ENCODE measurements at regions not wholly inside any gene's neighbourhood (a gene's known extent, or its start where the extent isn't known, plus 50 kb on each side); places are given as distances from the start of the nearest gene placed in this dataset.
A peak's percentile ranks its signal among the peaks of the same experiment; 100 is the strongest.

GRCh38 chr1:60280256-60280655 lies 206.7 kb upstream of the C1orf87 start:
- FAIRE-seq (no peak), DNase-seq (ENCODE audit: low read depth in 1 of 2, low spot score in 2 of 2) (no peak)
- no peak overlapping the region for H3K18ac ChIP-seq (ENCODE audit: extremely low read depth, low read length)
- H3K4ac ChIP-seq (replicated peaks; ENCODE audit: insufficient read length, low read depth, low read length) = no peak overlapping the region
- H3K4me3 ChIP-seq (ENCODE audit: extremely low read depth in 1 of 4, insufficient read depth in 2 of 4, low read depth in 3 of 4, low read length in 4 of 4) = no peak overlapping the region
- H3K4me1 ChIP-seq (replicated peaks in 1 of 4; ENCODE audit: control insufficient read depth in 3 of 4, insufficient read depth in 4 of 4, low read length in 3 of 4) = peaks cover 0 to 5% (median 0%) of the 10 kb centered on the region in 4 experiments; a peak in 2 of 7 replicates
- no peaks in the 10 kb centered on the region; a peak in 1 of 8 replicates for H3K36me3 ChIP-seq (ENCODE audit: control insufficient read depth in 2 of 4, insufficient read depth in 4 of 4, low read length in 3 of 4)
- H3K56ac ChIP-seq (replicated peaks; ENCODE audit: insufficient read length, low read depth, low read length) = no peak overlapping the region
- no peak overlapping the region for H4K8ac ChIP-seq (ENCODE audit: extremely low read depth, insufficient read depth, low read length)
- no peaks in the 10 kb centered on the region for H3K79me2 ChIP-seq (ENCODE audit: control insufficient read depth in 1 of 2, insufficient read depth in 2 of 2, low read length in 2 of 2)
- no peak overlapping the region for H2BK15ac ChIP-seq (ENCODE audit: low read length)
- no peaks in the 10 kb centered on the region for H3K79me1 ChIP-seq (ENCODE audit: low read depth, low read length)
- no peak overlapping the region for H3K23ac ChIP-seq (ENCODE audit: insufficient read length)
- H2AFZ ChIP-seq (ENCODE audit: low read length) = no peak overlapping the region
- H3K4me2 ChIP-seq (ENCODE audit: insufficient read depth in 1 of 2, low read depth in 2 of 2, low read length in 2 of 2) = no peak overlapping the region
- no peaks in the 10 kb centered on the region for H3K27me3 ChIP-seq (replicated peaks in 1 of 4; ENCODE audit: control insufficient read depth in 3 of 4, extremely low read depth in 1 of 4, insufficient read depth in 3 of 4, low read length in 3 of 4)
- H2BK120ac ChIP-seq (replicated peaks; ENCODE audit: low read depth, low read length) = peak overlapping the region; percentile 14
- WGBS, 2 experiments (ENCODE audit: extremely low coverage in 1 of 2, insufficient coverage in 1 of 2, insufficient read length in 1 of 2, insufficient replicate concordance in 2 of 2, low coverage in 1 of 2, low lambda C conversion rate in 2 of 2, missing lambda C conversion rate in 1 of 2) = 81% methylated on average over 3 of the region's 3 CpGs; no CpG with 5 or more reads in 1 of the 2 experiments
- H2BK5ac ChIP-seq (ENCODE audit: low read depth, low read length) = no peak overlapping the region
- no peak overlapping the region; the same call in 1 of the 2 replicates for H2BK12ac ChIP-seq (ENCODE audit: low read depth, low read length)
- H4K91ac ChIP-seq (replicated peaks; ENCODE audit: insufficient read length, low read length) = no peak overlapping the region
- no peak overlapping the region for H2AK5ac ChIP-seq (ENCODE audit: low read depth, low read length)
- no peak overlapping the region for H3K14ac ChIP-seq (ENCODE audit: insufficient read length)
- H3K9ac ChIP-seq (replicated peaks in 1 of 4; ENCODE audit: extremely low read depth in 1 of 4, low read depth in 3 of 4, low read length in 3 of 4) = no peak overlapping the region
- no peaks in the 10 kb centered on the region for H3K23me2 ChIP-seq (ENCODE audit: low read depth, low read length)
- no peak overlapping the region for H4K5ac ChIP-seq (ENCODE audit: insufficient read length, low read depth, low read length)
- ChIA-PET POLR2A (ENCODE audit: partially characterized antibody) (no interaction called here), CTCF (ENCODE audit: partially characterized antibody) (interaction anchor here (0.7 to 2.8 kb wide), 16 partner anchors 8 to 769 kb away, joined by 3 to 23 read pairs (median 8); no protein-coding TSS in a partner anchor)
- H3K27ac ChIP-seq (ENCODE audit: low read depth, low read length) = no peak overlapping the region
- no peaks in the 10 kb centered on the region for H3K9me3 ChIP-seq (ENCODE audit: insufficient read depth in 2 of 2, low read depth in 1 of 2, low read length in 1 of 2)
- no peak overlapping the region for H2BK20ac ChIP-seq (ENCODE audit: low read length)
- H4K20me1 ChIP-seq (replicated peaks in 1 of 2; ENCODE audit: control insufficient read depth in 1 of 2, insufficient read depth in 2 of 2, low read length in 2 of 2) = no peaks in the 10 kb centered on the region
- TF ChIP-seq SP1 (IDR thresholded peaks at IDR 0.05; ENCODE audit: low read depth, low read length) = no peak
- no peak for TF ChIP-seq KDM1A (IDR thresholded peaks at IDR 0.05; ENCODE audit: borderline replicate concordance, low read length)
- TF ChIP-seq EP300 (IDR thresholded peaks at IDR 0.05; ENCODE audit: borderline replicate concordance in 1 of 2, low read depth in 2 of 2, low read length in 2 of 2) = no peak
- TF ChIP-seq CREB1 (IDR thresholded peaks at IDR 0.05) = no peak
- TF ChIP-seq E2F6 (IDR thresholded peaks at IDR 0.05) = no peak
- TF ChIP-seq ZNF274 (IDR thresholded peaks at IDR 0.05; ENCODE audit: borderline replicate concordance, extremely low read depth, low read length) = no peak
- no peak for TF ChIP-seq RXRA (IDR thresholded peaks at IDR 0.05; ENCODE audit: insufficient read depth, low read depth, low read length)
- TF ChIP-seq TAF7 (optimal IDR thresholded peaks at IDR 0.05; ENCODE audit: borderline replicate concordance, low read depth, low read length) = no peak
- TF ChIP-seq ATF3 (IDR thresholded peaks at IDR 0.05; ENCODE audit: insufficient read depth, low read depth, low read length) = no peak
- TF ChIP-seq RFX5 (IDR thresholded peaks at IDR 0.05; ENCODE audit: borderline replicate concordance, low read depth, low read length) = no peak
- no peak for TF ChIP-seq SRF (IDR thresholded peaks at IDR 0.05; ENCODE audit: low read depth, low read length)
- TF ChIP-seq TCF12 (IDR thresholded peaks at IDR 0.05; ENCODE audit: low read depth, low read length) = no peak
- no peak for TF ChIP-seq EGR1 (IDR thresholded peaks at IDR 0.05; ENCODE audit: borderline replicate concordance, low read depth, low read length)
- TF ChIP-seq SUZ12 (IDR thresholded peaks at IDR 0.05; ENCODE audit: low read length) = no peak
